Stimulated activated CD4-positive, alpha-beta T cell treated with anti-CD3 and anti-CD28 coated beads, Interleukin-12 subunit alpha, Interleukin-12 subunit beta, amount 100 ng/mL, for 48 hours (primary cell): ENCODE measurements at regions not wholly inside any gene's neighbourhood (a gene's known extent, or its start where the extent isn't known, plus 50 kb on each side); places are given as distances from the start of the nearest gene placed in this dataset.

Experiments
- DNase-seq, 3 donors: peaks; one replicate each; pipeline ENCODE4 v3.0.0-alpha.2; 2020; ENCODE audit warnings: low read depth in 2 of 3, low spot score in 1 of 3

DNA sequence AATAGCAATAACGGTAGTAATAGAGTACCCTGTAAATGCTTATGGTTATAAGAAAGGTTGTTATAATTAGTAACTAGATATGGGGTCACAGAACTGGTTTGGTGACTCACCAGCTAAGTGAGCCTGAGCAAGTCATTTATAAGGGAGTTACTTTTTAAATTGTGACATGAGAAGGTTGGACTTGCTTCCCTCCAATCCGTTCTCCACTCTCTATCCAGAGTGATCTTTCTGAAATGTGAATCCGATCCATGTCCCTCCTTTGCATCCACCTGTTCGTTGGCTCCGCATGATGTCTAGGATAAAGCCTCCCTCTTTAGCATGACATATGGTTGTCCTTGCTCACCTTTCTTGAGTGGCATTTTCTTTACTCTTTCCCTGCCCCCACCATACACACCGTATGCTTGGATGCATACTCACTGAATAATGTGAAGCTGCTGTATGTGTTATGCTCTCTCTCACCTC is 83.1 kb downstream of the CDC42EP3 start:
- no peak for DNase-seq

GRCh38 chr2:37589298-37589697 is 82.1 kb downstream of the CDC42EP3 start:
- no peak for DNase-seq

DNA sequence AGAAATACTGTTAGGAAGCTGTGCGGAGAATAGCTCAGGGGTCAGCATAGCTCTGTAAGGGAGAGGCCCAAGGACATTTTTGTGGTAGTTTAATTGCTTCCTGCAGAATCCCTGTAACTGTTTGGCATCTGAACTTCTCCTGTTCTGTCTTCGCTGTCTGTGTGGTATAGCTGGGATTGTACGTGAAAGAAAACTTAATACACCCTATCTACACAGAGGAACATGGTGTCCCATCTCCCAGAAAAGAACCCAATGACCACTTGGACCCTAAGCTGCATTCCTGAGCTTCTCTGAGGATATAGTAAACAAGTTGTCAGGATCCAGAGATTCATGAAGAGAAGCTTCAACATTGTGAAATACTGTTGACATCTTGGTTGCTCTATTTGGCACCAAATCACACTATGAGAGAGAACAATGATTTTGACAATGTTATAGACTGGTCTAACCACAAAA is 81.3 kb downstream of the CDC42EP3 start:
- DNase-seq, result no peak
